HG02623 (cell line): ENCODE measurements at regions not wholly inside any gene's neighbourhood (a gene's known extent, or its start where the extent isn't known, plus 50 kb on each side); places are given as distances from the start of the nearest gene placed in this dataset.

ENCODE experiments used
- ATAC-seq: cut with Tn5 transposase; IDR thresholded peaks from one replicate; pipeline ENCODE4 v1.9.1; 2021; ENCODE audit warnings: moderate library complexity; ENCODE audit not compliant: unreplicated experiment

GRCh38 chr9:79286992-79287707 lies 284.6 kb upstream of the TLE4 start:
- ATAC-seq, result no peak

GRCh38 chr9:79287708-79288290 lies 284.0 kb upstream of the TLE4 start:
- ATAC-seq, result no peak

DNA sequence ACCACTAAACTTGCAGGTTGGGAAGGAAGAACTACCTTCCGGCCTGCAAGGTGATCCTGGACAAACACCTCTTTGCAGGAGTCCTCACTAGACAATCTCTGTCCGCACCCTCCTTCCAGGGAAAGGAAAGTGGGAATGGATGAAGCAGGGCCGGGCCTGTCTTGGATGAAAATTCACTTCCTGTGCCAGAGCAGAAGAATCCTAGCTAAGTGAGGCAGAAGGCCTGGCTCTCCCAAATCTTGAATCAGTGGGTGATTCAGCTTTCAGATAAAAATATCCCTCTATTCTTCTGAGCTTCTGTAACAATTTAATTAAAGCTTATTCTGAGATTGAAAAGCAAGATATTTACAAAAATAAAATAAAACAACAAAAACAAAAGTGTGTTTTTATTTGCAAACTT lies 281.9 kb upstream of the TLE4 start:
- ATAC-seq, result no peak

- no peak for ATAC-seq
Observed at GRCh38 chr9:79292731-79293280, 279.0 kb upstream of the TLE4 start.

DNA sequence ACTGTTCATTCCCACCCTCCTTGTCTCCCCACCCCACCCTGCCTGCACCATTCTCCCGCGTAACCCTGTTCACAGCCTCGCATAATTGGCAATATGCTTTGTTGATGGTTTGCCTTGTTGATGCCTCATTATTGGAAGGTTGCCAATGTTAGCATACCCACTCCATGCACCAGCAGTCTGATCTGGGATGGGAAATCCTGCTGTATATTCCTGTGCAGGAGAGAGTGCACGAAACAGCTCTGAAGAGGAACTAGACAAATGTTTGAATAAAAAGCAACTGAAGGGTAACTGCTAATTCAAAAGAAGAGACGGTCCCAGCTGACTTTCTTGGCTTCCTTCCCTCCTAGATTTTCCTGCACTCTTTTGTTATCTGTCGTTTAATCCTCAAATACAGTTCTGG lies 271.7 kb upstream of the TLE4 start:
- ATAC-seq, result no peak

DNA sequence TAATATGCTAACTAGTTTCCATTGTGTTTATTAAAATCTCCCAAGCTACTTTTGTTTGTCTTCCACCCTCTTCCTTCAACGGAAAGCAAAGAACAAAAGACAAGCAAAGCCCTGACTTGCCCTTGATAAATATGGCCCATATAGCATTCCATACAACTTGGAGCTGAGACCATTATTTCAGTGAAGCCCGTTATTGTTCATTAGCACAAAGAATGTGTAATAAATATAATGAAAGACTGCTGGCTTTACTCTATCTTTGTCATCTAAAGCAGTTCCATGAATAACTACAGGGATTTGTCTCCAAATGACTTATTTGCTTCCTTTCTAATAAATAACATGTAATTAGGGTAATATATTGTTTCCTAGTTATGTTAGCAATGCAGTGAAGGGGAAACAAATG lies 270.7 kb upstream of the TLE4 start:
- no peak for ATAC-seq

GRCh38 chr9:79301551-79302391 lies 270.0 kb upstream of the TLE4 start:
- no peak for ATAC-seq

GRCh38 chr9:79302569-79302968 lies 269.2 kb upstream of the TLE4 start:
- no peak for ATAC-seq

GRCh38 chr9:79308012-79308411 lies 263.8 kb upstream of the TLE4 start:
- ATAC-seq, result no peak

- ATAC-seq, result no peak
Observed at GRCh38 chr9:79312686-79313421, 258.9 kb upstream of the TLE4 start.

GRCh38 chr9:79325501-79325900 lies 246.3 kb upstream of the TLE4 start:
- no peak for ATAC-seq

DNA sequence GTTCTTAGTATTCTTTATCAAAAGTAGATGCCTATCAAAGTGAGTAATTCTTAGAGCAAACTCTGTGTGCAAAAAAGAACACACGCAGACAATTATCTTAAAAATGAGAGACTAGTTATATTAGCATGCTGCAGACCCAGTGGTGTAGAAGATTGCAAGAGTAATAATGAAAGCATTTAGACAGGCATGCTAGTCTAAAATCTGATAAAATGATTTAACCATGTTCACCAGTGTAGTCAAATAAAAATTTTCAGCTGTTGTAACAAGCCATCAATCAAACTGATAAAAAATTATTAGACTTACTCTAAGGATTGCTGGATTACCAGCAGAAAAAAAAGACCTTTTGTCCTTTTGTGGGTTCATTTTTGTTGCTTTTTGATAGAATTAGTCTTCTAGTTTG lies 241.9 kb upstream of the TLE4 start:
- no peak for ATAC-seq

GRCh38 chr9:79334001-79334400 lies 237.8 kb upstream of the TLE4 start:
- ATAC-seq, result no peak

- no peak for ATAC-seq
Observed at GRCh38 chr9:79334711-79335110, 237.1 kb upstream of the TLE4 start.

DNA sequence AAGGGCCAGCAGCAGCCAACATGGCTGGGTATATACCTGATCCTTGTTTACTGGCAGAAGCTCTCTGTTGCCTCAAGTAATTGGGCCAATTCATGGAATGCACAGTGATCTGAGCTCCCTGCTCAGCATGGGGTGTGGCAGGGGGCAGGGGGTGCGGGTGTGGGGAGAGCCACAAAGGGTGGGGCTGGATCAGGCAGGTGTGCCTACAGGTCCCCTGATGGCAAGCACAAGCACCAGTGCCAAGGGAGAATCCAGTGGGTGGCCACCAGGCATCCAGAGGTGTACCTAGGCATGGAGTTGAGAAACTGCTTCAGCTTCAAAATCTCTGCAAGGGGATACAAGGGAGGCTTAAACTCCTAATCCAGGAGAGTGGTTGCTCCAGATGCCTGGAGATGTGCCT lies 235.8 kb upstream of the TLE4 start:
- ATAC-seq, result no peak

GRCh38 chr9:79341561-79341960 lies 230.2 kb upstream of the TLE4 start:
- no peak for ATAC-seq

GRCh38 chr9:79346350-79347020 lies 225.3 kb upstream of the TLE4 start:
- ATAC-seq, result no peak

- no peak for ATAC-seq
Observed at GRCh38 chr9:79352322-79352721, 219.4 kb upstream of the TLE4 start.

DNA sequence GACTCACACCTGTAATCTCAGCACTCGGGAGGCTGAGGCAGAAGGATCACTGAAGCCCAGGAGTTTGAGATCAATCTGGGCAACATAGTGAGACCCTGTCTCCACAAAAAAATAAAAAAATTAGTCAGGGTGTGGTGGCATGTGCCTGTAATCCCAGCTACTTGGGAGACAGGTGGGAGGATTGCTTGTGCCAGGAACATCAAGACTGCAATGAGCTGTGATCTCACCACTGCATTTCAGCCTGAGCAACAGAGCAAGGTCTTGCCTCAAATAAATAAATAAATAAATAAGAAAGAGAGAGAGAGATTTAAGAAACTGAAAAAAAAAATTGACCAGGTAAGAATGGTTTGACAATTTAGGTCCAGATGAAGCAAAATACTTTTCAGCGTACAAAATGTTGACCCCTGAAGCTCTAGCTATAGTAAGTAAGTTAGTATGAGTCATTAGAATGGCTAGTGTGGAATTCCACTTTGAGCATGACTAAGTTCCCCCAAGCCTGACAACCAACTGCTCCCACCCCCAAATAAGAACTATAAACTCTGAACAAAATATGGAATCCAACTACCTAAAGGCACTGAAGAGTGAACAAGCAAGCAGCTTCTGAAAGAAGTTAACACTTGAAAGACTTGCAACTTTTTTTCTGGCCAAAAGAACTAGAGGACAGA lies 217.8 kb upstream of the TLE4 start:
- no peak for ATAC-seq

DNA sequence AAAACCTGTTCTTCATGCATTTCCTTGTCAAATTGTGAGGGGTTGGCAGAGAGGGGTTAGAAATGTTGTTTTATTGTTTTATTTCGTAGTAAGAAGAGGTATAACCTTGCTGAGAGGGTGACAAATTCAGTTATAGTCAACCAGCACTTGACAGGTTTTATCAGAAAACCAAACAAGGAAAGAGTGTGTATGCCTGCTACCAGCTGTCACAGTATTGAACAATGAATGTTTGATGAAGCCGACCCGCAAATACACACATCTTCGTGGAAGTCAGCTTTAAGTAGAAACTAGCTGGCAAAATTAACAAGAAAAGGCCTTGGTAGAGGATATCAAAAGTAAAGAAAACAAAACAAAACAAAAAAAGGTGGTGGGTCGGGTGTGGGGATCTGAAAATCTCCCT lies 214.6 kb upstream of the TLE4 start:
- no peak for ATAC-seq
